Smooth muscle cell (in vitro differentiated cells): ENCODE measurements at regions not wholly inside any gene's neighbourhood (a gene's known extent, or its start where the extent isn't known, plus 50 kb on each side); places are given as distances from the start of the nearest gene placed in this dataset.

ENCODE experiments used
- DNase-seq: peaks from one replicate; lab custom pipeline; 2025; ENCODE audit not compliant: unreplicated experiment; lab: John Stamatoyannopoulos, UW
- H2AFZ ChIP-seq: fragments of 200-600 bp; sonication (generic); 2 replicates; pipeline ENCODE4 v1.6.0; 2016; ENCODE audit warnings: antibody characterized with exemption, low read depth, mild to moderate bottlenecking
- H3F3A ChIP-seq: fragments of 200-600 bp; sonication (generic); 2 replicates; pipeline ENCODE4 v1.6.0; 2017; ENCODE audit warnings: antibody characterized with exemption, low read depth
- H3K27ac ChIP-seq: fragments of 200-600 bp; sonication (generic); 2 replicates; pipeline ENCODE4 v1.5.1; 2016; ENCODE audit warnings: low read depth, mild to moderate bottlenecking
- H3K27me3 ChIP-seq: fragments of 200-600 bp; sonication (generic); 2 replicates; pipeline ENCODE4 v1.6.1; 2016; ENCODE audit warnings: low read depth, mild to moderate bottlenecking
- H3K36me3 ChIP-seq: fragments of 200-600 bp; sonication (generic); 2 replicates; pipeline ENCODE4 v1.5.1; 2016; ENCODE audit warnings: low read depth
- H3K4me1 ChIP-seq: fragments of 200-600 bp; sonication (generic); 2 replicates; pipeline ENCODE4 v1.5.1; 2016; ENCODE audit warnings: low read depth
- H3K4me2 ChIP-seq: fragments of 200-600 bp; sonication (generic); 2 replicates; pipeline ENCODE4 v1.6.0; 2016; ENCODE audit warnings: mild to moderate bottlenecking
- H3K4me3 ChIP-seq: fragments of 200-600 bp; sonication (generic); 2 replicates; pipeline ENCODE4 v1.5.1; 2016; ENCODE audit warnings: mild to moderate bottlenecking
- H3K79me2 ChIP-seq: fragments of 200-600 bp; sonication (generic); 2 replicates; pipeline ENCODE4 v1.6.0; 2016; ENCODE audit warnings: low read depth, mild to moderate bottlenecking
- H3K9ac ChIP-seq: fragments of 200-600 bp; sonication (generic); 2 replicates; pipeline ENCODE4 v1.6.0; 2016; ENCODE audit warnings: low read depth
- H3K9me3 ChIP-seq: fragments of 200-600 bp; sonication (generic); replicated peaks from 2 replicates; pipeline ENCODE4 v1.5.1; 2016; ENCODE audit warnings: low read depth
- H4K20me1 ChIP-seq: fragments of 200-600 bp; sonication (generic); 2 replicates; pipeline ENCODE4 v1.6.0; 2016; ENCODE audit warnings: low read depth
- CTCF ChIP-seq: fragments of 200-600 bp; sonication (generic); IDR thresholded peaks from 2 replicates; pipeline ENCODE4 v1.5.1; 2017; ENCODE audit warnings: borderline replicate concordance, mild to moderate bottlenecking, antibody characterized with exemption; ENCODE audit not compliant: insufficient read depth, poor library complexity, severe bottlenecking
- WGBS: methylation state at CpG from one replicate; pipeline ENCODE4 v1.1.7; 2016; ENCODE audit warnings: low lambda C conversion rate; 5-methylcytosine and 5-hydroxymethylcytosine counted together

- Histone ChIP-seq H3F3A (no peaks in the 10 kb centered on the region), H4K20me1 (no peaks in the 10 kb centered on the region), H2AFZ (no peak overlapping the region), H3K9me3 (no peaks in the 10 kb centered on the region), H3K9ac (no peak overlapping the region), H3K4me2 (no peak overlapping the region), H3K27me3 (peaks cover 25% of the 10 kb centered on the region), H3K4me1 (no peaks in the 10 kb centered on the region), H3K4me3 (no peak overlapping the region), H3K36me3 (no peaks in the 10 kb centered on the region), H3K27ac (no peak overlapping the region), H3K79me2 (no peaks in the 10 kb centered on the region)
- no peak for TF ChIP-seq CTCF
- WGBS = 82% methylated on average over 12 of the region's 12 CpGs
- DNase-seq = no peak
Observed at GRCh38 chr10:118472415-118473304, 122.8 kb downstream of the PRLHR start.

GRCh38 chr10:118471863-118472262, 123.6 kb downstream of the PRLHR start:
- Histone ChIP-seq H3K36me3 (no peaks in the 10 kb centered on the region), H4K20me1 (no peaks in the 10 kb centered on the region), H2AFZ (no peak overlapping the region), H3K27ac (no peak overlapping the region), H3K4me3 (no peak overlapping the region), H3K9ac (no peak overlapping the region), H3K4me1 (no peaks in the 10 kb centered on the region), H3K4me2 (no peak overlapping the region), H3F3A (no peaks in the 10 kb centered on the region), H3K9me3 (no peaks in the 10 kb centered on the region), H3K79me2 (no peaks in the 10 kb centered on the region), H3K27me3 (peaks cover 33% of the 10 kb centered on the region)
- WGBS = 54% methylated on average over 4 of the region's 4 CpGs
- no peak for DNase-seq
- TF ChIP-seq CTCF = no peak

DNA sequence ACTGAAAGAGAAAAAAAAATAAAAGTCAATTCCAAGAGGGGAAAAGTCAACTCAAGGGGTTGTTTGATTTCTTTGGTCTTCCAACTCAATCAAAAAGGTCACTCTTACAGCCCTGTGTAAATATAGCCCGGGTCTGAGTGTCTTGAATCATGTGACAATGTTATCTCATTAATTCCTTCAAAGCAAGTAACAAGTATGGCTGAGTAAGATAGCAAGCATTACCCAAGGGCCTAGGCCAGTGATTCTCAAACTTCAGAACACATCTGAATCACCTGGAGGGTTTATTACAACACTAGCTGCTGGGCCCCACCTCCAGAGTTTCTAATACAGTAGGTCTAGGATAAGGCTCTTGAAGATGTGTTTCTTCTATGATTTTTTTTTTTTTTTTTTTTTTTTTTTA, 125.0 kb downstream of the PRLHR start:
- Histone ChIP-seq H3F3A (no peaks in the 10 kb centered on the region), H3K27ac (no peak overlapping the region), H3K4me1 (no peaks in the 10 kb centered on the region), H4K20me1 (no peaks in the 10 kb centered on the region), H3K36me3 (no peaks in the 10 kb centered on the region), H3K27me3 (peaks cover 45% of the 10 kb centered on the region), H3K79me2 (no peaks in the 10 kb centered on the region), H3K9me3 (no peaks in the 10 kb centered on the region), H3K4me2 (no peak overlapping the region), H3K4me3 (no peak overlapping the region), H3K9ac (no peak overlapping the region), H2AFZ (no peak overlapping the region)
- TF ChIP-seq CTCF = no peak
- DNase-seq = no peak
- WGBS = 79% methylated on average over 1 of the region's 1 CpG

DNA sequence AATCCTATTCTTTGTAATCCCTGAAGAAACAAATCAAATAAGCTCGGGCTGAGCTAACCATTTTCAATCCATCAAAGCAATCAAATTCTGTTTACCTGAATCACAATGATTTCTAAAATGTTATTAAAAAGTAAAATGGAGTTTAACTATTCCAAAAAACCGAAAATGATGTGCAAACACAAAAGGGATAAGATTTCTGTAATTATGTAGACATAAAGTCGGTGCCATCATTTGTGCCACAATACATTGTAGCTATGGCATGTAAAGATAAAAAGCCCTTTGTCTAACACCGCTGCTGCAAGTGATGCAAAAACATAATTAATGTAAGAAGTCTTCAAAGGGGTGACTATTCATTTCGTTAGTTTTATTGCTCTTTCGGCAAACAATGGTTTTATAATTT, 125.1 kb upstream of the FAM204A start:
- H3K36me3 ChIP-seq = no peaks in the 10 kb centered on the region
- no peaks in the 10 kb centered on the region for H3K4me1 ChIP-seq
- no peak overlapping the region for H3K27ac ChIP-seq
- H3K27me3 ChIP-seq = peaks cover 61% of the 10 kb centered on the region
- no peaks in the 10 kb centered on the region for H3K79me2 ChIP-seq
- 85% methylated on average over 6 of the region's 6 CpGs for WGBS
- H4K20me1 ChIP-seq = no peaks in the 10 kb centered on the region
- H3K4me3 ChIP-seq = no peak overlapping the region
- no peak overlapping the region for H2AFZ ChIP-seq
- H3K4me2 ChIP-seq = no peak overlapping the region
- no peak for DNase-seq
- no peak for TF ChIP-seq CTCF
- H3K9ac ChIP-seq = no peak overlapping the region
- H3K9me3 ChIP-seq = no peaks in the 10 kb centered on the region
- no peaks in the 10 kb centered on the region for H3F3A ChIP-seq
